NCI-H187 (cell line): ENCODE measurements at regions not wholly inside any gene's neighbourhood (a gene's known extent, or its start where the extent isn't known, plus 50 kb on each side); places are given as distances from the start of the nearest gene placed in this dataset.
"Not testable (repeated sequence)": the region's sequence is repeated elsewhere in the genome, so short reads cannot be mapped to it uniquely, and the experiment has no call there.

Source experiments
- DNase-seq, 2 experiments: peaks; one replicate each; lab custom pipeline; 2025; lab: John Stamatoyannopoulos, UW

DNA sequence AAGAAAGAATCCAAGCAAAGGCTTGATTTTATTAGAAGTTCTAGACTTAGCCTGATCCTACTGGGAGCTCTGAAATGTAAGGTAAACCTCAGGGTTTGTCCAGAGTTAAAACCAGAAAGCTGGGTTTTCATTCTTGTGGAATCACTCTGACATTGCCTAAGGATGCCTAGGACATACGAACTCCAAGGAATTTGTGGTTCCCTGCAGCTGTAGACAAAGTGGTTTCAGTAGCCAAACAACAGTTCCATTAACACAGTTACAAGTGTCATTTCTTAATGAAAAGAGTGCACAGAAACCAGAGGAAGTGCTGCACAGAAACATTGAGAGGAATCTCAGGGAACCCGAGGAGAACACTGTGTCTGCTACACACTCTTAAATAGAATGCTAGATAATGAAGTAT lies 221.4 kb upstream of the ST6GAL2 start:
- DNase-seq = no peak

DNA sequence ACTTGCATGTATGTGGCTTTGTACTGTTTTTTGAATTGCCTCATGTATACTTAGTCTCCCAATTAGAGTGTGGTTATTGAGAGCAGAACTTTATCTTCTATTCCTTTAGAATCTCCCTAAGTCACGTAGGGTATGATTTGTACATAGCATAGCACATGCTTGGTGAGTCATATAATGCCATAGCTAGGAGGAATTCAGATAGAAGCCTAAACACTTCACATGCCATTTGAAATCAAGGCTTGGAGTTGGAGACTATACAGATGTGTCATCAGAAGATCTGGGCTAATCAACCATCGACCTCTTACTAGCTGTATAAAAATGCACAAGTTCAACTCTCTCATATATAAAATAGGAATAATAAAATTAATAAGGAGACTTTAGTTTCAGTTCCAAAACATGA lies 222.6 kb upstream of the ST6GAL2 start:
- DNase-seq = no peak

GRCh38 chr2:107111623-107112022 lies 225.7 kb upstream of the ST6GAL2 start:
- no peak for DNase-seq

DNA sequence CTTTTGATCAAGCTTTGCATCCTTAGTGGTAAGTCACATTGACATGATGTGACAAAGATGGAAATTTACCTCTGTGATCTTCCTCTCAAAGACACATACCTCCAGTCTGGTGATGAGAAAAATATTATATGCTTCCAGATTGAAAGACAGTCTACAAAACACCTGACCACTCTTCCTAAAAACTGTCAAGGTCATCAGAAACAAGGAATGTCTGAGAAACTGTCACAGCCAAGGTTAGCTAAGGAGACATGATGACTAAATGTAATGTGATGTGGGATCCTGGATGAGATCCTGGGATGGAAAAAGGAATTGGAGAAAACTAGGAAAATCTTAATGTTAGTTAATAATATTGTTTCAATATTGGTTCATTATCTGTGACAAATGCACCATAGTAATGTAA lies 226.6 kb upstream of the ST6GAL2 start:
- no peak for DNase-seq

- DNase-seq = no peak
Observed at GRCh38 chr2:107128381-107128780, 242.4 kb upstream of the ST6GAL2 start.

DNA sequence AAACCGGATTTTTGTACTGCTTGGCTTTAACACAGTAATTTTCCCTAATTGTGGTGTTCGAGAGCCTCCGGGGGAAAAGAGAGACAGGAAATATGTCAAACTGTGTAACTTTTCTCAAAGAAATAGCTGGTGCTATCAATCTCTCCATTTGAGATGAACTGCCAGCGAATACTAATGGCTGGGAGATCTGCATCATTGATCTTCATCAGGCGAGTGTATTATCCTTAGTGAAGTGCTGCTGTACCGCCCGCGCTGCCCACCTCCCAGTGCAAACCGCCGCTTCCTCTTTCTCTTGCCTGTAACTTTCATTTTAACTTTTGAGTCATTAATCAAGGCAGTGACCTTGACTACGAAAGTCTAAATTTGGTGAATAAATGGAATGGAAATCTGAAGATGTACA lies 246.1 kb upstream of the ST6GAL2 start:
- DNase-seq = no peak

DNA sequence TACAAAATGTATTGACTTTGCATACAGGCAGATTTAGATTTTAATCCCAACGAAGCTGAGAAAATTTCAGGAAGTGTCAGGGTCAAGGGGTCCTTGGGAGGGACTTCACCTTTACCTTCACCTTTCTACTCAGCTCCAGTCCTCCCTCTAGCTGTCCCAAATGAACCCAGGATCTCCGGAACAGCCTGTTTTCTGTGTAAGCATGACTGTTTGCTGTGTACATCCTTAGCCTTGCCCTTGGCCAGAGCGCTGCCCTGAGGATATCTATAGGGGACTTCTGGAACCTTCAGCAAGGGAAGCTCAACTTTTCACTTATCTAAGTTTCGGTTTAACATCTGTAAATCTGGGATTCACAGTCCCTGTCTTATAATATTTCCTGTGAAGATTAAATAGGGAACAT lies 246.8 kb upstream of the ST6GAL2 start:
- no peak for DNase-seq

GRCh38 chr2:107133412-107133811 lies 247.4 kb upstream of the ST6GAL2 start:
- no peak for DNase-seq

DNA sequence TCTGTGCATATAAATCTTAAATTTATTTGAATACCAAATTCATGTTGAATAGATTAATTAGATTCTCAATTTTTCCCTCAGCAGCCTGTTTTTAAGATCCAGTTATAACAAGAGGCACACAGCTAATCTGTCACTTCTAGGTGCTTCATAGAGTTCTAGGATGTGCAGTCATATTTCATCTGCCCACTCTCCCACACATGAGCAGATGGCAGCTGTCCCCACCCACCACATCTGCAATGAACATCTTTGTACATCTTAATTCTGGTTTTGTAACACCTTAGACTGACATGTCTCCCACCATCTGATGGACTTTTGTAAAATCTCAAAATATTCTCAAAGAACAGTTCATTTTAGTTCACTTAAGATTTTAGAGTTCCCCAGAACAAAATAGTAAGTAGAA lies 250.8 kb upstream of the ST6GAL2 start:
- no peak for DNase-seq

DNA sequence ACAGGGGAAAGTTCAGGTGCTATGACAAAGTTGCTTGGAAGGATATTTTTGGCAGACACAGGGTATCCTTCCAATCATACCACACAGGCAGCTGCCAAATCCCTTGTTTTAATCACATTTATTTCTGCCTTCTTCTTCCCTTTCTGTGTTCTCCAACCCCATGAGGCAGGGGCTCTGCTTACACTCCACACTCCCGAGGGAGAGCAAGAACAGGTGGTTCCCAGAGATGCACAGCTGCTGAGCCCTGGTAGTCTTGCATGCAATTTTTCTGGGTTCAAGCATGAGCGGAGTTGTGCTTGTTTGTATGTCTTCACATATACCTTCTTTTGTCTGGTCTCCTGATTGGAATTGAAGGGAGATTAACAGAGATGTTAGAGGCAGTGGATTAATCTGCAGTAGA lies 251.7 kb upstream of the ST6GAL2 start:
- DNase-seq = no peak

GRCh38 chr2:107146181-107146580 lies 260.2 kb upstream of the ST6GAL2 start:
- no peak for DNase-seq

GRCh38 chr2:107146645-107147044 lies 260.7 kb upstream of the ST6GAL2 start:
- not testable (repeated sequence) for DNase-seq

DNA sequence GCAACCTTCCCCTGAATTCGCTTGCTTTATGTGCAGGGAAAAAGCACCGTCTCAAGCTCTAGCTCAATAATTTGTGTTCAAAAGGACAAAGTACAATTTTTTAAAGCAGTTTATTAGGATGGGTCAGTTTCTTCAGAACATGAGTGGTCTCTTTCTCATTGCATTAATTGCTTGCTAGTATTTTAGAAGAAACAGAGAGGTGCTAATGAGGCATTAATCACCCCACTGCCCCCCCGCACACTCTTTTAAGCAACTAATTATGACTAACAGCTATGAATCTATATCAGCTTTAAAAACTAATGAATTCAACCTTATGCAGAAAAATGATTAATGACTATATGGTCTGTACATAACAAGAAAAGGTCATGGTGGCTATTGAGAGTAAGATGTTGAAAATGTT lies 262.1 kb upstream of the ST6GAL2 start:
- no peak for DNase-seq

DNA sequence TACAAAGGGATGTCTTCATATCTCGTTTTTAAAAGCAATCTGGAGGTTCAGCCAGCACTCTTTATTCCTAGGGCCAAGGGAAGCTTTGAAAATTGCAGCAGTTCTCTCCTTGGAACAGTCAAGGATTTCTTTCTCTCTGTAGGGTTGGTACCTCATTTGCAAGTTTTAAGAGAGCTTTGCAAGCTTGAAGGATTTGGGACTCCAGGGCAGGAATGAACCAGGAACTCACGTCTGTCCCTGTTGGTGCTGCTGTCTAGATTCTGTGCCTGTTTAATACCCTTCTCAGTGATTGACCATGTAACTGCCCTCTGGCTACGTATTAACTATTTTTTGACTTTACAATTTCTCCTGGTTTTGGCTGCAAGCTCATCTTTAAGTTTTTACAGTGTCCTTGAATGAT lies 262.5 kb upstream of the ST6GAL2 start:
- no peak for DNase-seq

- no peak for DNase-seq
Observed at GRCh38 chr2:107160640-107161239, 274.8 kb upstream of the ST6GAL2 start.

GRCh38 chr2:107168141-107168540 lies 282.2 kb upstream of the ST6GAL2 start:
- no peak for DNase-seq

- DNase-seq = no peak
Observed at GRCh38 chr2:107174171-107174570, 288.2 kb upstream of the ST6GAL2 start.

GRCh38 chr2:107182981-107183380 lies 297.0 kb upstream of the ST6GAL2 start:
- DNase-seq = no peak

DNA sequence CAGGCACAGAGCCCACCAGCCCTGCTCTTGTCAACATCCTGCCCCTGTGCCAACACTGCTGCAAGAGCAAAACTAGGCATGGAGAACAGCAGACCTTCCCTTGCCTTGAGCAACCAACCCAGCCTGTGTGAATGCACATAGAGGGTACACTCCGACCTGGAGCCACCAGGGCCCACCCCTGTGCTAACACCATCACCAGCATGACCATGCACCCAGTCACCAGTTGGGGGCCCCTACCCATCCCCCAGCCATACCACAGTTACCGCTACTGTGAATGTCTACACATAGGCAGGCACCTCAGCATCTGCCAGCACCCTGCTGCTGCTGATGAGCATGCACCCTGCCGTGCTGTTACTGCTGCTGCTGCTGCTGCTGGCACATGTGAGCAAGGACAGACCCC lies 301.9 kb upstream of the ST6GAL2 start:
- DNase-seq = no peak

DNA sequence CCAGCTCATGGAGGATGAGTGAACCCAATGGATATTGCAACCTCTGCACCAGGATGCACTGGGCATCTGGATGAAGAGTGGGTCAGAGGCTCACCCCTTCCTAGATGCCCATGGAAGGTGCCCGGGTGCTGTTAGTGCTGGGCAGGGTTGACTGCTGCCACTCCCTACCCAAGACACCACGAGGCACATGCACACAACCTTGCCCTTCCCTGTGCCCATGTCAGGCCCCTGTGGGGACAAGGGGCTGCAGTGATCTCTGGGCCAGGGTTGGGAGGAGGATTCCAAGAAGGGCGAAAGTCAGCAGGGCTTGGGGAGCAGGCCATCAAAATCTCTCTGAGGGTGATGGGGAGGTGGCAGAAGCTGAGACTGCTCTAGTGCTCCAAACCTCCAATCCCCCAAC lies 309.7 kb upstream of the ST6GAL2 start:
- DNase-seq = no peak

- peak; percentile 60 to 71 for DNase-seq
Observed at GRCh38 chr2:107197594-107198294, 311.8 kb upstream of the ST6GAL2 start.

DNA sequence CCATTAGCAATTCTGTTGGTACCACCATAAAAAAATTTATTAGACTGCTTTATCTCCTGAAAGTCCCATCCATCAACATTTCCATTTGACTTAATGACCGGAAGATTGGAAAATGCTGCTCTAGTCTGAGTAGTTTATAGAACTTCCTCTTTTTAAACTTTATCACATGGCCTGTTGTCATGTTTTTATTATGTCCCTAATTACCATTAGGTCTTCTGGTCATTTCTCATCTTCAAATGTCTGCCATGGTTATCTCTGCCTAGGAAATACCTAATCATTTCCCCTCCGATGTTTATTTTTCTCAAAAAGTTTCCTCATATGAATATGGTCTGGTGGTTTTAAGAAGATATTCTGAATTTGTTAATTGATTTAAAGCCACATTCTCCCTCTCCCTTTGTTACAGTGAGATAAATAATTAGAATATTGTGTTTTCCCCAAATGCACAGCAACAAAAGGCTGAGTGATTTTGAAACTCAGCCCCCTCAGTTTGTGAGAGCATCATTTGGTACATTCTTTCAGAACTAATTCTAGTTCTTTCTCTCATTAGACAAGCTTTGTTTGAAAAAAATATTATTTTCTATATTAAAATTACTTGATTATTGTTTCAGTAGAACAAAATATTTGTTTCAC lies 317.1 kb upstream of the ST6GAL2 start:
- DNase-seq = no peak
